COLO668 (cell line): ENCODE measurements at regions not wholly inside any gene's neighbourhood (a gene's known extent, or its start where the extent isn't known, plus 50 kb on each side); places are given as distances from the start of the nearest gene placed in this dataset.
"Not testable (repeated sequence)": the region's sequence is repeated elsewhere in the genome, so short reads cannot be mapped to it uniquely, and the experiment has no call there.

Experiments
- DNase-seq: peaks from one replicate; lab custom pipeline; 2025; ENCODE audit not compliant: unreplicated experiment; lab: John Stamatoyannopoulos, UW

GRCh38 chr4:141290771-141291170 is 70.1 kb downstream of the ZNF330 start:
- no peak for DNase-seq

- DNase-seq: no peak
Observed at GRCh38 chr4:141294306-141294705, 73.6 kb downstream of the ZNF330 start.

- no peak for DNase-seq
Observed at GRCh38 chr4:141301216-141301615, 80.5 kb downstream of the ZNF330 start.

GRCh38 chr4:141302924-141303323 is 82.2 kb downstream of the ZNF330 start:
- no peak for DNase-seq

GRCh38 chr4:141304346-141304745 is 83.7 kb downstream of the ZNF330 start:
- no peak for DNase-seq

- DNase-seq: peak; percentile 74
Observed at GRCh38 chr4:141306331-141306730, 85.6 kb downstream of the ZNF330 start.

GRCh38 chr4:141307241-141307689 is 86.6 kb downstream of the ZNF330 start:
- peak; percentile 81 for DNase-seq

GRCh38 chr4:141309874-141310273 is 89.2 kb downstream of the ZNF330 start:
- DNase-seq: no peak

- DNase-seq: no peak
Observed at GRCh38 chr4:141311246-141312204, 90.8 kb downstream of the ZNF330 start.

GRCh38 chr4:141314627-141315026 is 93.9 kb downstream of the ZNF330 start:
- DNase-seq: no peak

GRCh38 chr4:141328560-141329173 is 108.0 kb downstream of the ZNF330 start:
- no peak for DNase-seq

- DNase-seq: no peak
Observed at GRCh38 chr4:141329174-141329569, 108.5 kb downstream of the ZNF330 start.

GRCh38 chr4:141330616-141331015 is 109.9 kb downstream of the ZNF330 start:
- no peak for DNase-seq

- no peak for DNase-seq
Observed at GRCh38 chr4:141331534-141332358, 111.1 kb downstream of the ZNF330 start.

GRCh38 chr4:141332359-141333181 is 111.9 kb downstream of the ZNF330 start:
- DNase-seq: not testable (repeated sequence)

- not testable (repeated sequence) for DNase-seq
Observed at GRCh38 chr4:141333456-141334230, 112.9 kb downstream of the ZNF330 start.

GRCh38 chr4:141335166-141335565 is 114.5 kb downstream of the ZNF330 start:
- no peak for DNase-seq

GRCh38 chr4:141338238-141338637 is 117.5 kb downstream of the ZNF330 start:
- no peak for DNase-seq

- DNase-seq: no peak
Observed at GRCh38 chr4:141339391-141339790, 118.7 kb downstream of the ZNF330 start.

- DNase-seq: no peak
Observed at GRCh38 chr4:141339966-141340365, 119.3 kb downstream of the ZNF330 start.
